ENCODE measurements at regions not wholly inside any gene's neighbourhood (a gene's known extent, or its start where the extent isn't known, plus 50 kb on each side); places are given as distances from the start of the nearest gene placed in this dataset.

DNA sequence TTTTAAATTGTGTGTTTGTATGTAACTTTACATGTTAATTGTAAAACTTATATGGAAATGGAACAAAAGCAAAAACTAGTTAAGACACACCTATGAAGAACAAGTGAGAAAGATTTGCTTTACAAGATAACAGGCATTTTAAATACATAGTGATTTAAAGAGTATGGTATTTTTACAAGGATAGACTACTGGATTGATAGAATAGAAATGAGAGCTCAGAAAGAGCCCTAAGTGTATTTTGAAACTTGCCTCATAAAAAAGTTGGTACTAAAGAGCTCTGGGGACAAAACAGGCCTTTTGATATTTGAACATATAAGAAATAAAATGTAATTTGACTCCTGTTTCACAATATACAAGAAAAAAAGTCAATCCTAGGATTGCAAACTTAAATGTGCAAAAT is 928.4 kb downstream of the REEP3 start:
- TF ChIP-seq, protein P1, sequence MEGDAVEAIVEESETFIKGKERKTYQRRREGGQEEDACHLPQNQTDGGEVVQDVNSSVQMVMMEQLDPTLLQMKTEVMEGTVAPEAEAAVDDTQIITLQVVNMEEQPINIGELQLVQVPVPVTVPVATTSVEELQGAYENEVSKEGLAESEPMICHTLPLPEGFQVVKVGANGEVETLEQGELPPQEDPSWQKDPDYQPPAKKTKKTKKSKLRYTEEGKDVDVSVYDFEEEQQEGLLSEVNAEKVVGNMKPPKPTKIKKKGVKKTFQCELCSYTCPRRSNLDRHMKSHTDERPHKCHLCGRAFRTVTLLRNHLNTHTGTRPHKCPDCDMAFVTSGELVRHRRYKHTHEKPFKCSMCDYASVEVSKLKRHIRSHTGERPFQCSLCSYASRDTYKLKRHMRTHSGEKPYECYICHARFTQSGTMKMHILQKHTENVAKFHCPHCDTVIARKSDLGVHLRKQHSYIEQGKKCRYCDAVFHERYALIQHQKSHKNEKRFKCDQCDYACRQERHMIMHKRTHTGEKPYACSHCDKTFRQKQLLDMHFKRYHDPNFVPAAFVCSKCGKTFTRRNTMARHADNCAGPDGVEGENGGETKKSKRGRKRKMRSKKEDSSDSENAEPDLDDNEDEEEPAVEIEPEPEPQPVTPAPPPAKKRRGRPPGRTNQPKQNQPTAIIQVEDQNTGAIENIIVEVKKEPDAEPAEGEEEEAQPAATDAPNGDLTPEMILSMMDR (IDR thresholded peaks at IDR 0.05) = no peak
- no peak for TF ChIP-seq POLR2A (IDR thresholded peaks at IDR 0.05)
